AG04450 (cell line): ENCODE measurements at regions not wholly inside any gene's neighbourhood (a gene's known extent, or its start where the extent isn't known, plus 50 kb on each side); places are given as distances from the start of the nearest gene placed in this dataset.

Experiments
- CTCF ChIA-PET: fragments of 300-600, 350-600 bp; formaldehyde crosslinking; extraction: SDS; loops from one replicate; lab custom pipeline; 2022; ENCODE audit warnings: antibody characterized with exemption, inconsistent platforms; lab: Charles Lee
- POLR2A ChIA-PET: fragments of 350-600 bp; formaldehyde crosslinking; extraction: SDS; loops from one replicate; lab custom pipeline; 2021; ENCODE audit warnings: antibody characterized with exemption, inconsistent platforms; lab: Yijun Ruan, JAX
- DNase-seq: peaks from one replicate; pipeline ENCODE4 v3.0.0-alpha.2; 2011; ENCODE audit warnings: low read depth, low spot score
- H3K27ac ChIP-seq: one replicate; pipeline ENCODE4 v1.5.1; 2012; ENCODE audit warnings: low read depth, low read length, control low read depth
- H3K27me3 ChIP-seq: one replicate; pipeline ENCODE4 v1.6.0; 2012; ENCODE audit warnings: low read length; ENCODE audit not compliant: control insufficient read depth, insufficient read depth
- H3K4me3 ChIP-seq: 2 replicates; pipeline ENCODE4 v1.5.1; 2011; ENCODE audit warnings: mild to moderate bottlenecking, low read depth, low read length, control low read depth
- H3K9me3 ChIP-seq: 2 replicates; pipeline ENCODE4 v1.5.1; 2012; ENCODE audit warnings: low read length; ENCODE audit not compliant: control insufficient read depth, insufficient read depth
- CTCF ChIP-seq: IDR thresholded peaks from 2 replicates; pipeline ENCODE4 v1.5.1; 2011; ENCODE audit warnings: low read depth, low read length, control low read depth, inconsistent platforms

- POLR2A ChIA-PET = no interaction called here
- no peaks in the 10 kb centered on the region for H3K27me3 ChIP-seq
These were observed 552.6 kb downstream of the PCDH19 start for GRCh38 chrX:99857455-99857854.

GRCh38 chrX:99833821-99834220 is 576.3 kb downstream of the PCDH19 start:
- CTCF ChIA-PET = no interaction called here
- H3K4me3 ChIP-seq = no peak overlapping the region
- no peak for TF ChIP-seq CTCF
- H3K9me3 ChIP-seq = no peaks in the 10 kb centered on the region; the same call in 1 of the 2 replicates
- no peak for DNase-seq
- H3K27ac ChIP-seq = no peak overlapping the region
- POLR2A ChIA-PET = no interaction called here
- H3K27me3 ChIP-seq = no peaks in the 10 kb centered on the region

More at GRCh38 chrX:99857455-99857854, 552.6 kb downstream of the PCDH19 start:
- H3K4me3 ChIP-seq = no peak overlapping the region
- H3K9me3 ChIP-seq = no peaks in the 10 kb centered on the region; the same call in 1 of the 2 replicates
- CTCF ChIA-PET = no interaction called here
- DNase-seq = no peak
- TF ChIP-seq CTCF = no peak
- no peak overlapping the region for H3K27ac ChIP-seq

DNA sequence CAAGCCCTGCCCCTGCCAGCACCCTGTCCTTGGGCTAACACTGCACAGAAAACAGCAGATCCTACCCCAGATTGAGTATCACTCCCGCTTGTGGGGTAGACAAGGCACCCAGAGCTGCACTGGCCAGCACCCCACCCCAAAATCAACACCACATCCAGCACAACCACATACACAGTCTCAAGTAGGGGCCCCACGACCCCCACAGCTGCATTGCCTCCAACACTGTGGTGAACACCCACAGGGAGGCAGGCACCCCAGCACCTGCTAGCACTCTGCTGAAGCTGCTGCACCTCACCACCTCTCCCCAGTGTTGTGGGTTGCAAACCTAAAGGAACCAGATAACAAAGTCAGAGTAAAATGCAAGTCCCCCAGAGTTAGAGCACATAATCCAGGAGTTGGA is 589.9 kb downstream of the PCDH19 start:
- Histone ChIP-seq H3K27me3 (no peaks in the 10 kb centered on the region), H3K27ac (no peak overlapping the region), H3K9me3 (peaks cover 13% of the 10 kb centered on the region), H3K4me3 (no peak overlapping the region)
- CTCF ChIA-PET = no interaction called here
- DNase-seq = no peak
- no peak for TF ChIP-seq CTCF
- POLR2A ChIA-PET = no interaction called here

DNA sequence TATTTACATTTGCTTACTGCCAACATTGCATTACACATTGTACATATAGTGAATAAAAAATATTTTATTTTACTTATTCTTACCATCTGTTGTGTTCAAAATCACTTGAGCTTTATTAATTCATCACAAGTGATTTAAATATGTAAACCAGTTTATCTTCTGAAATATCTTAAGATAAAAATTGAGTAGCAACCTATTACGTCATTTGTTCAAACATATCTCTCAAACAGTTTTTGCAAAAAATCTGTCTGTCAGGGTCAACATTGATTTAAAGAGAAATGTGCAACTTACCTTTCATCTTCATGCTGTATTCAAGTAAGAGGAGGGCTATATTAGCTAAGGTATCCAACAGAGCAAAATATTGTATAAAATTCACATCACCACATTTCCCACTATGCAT is 610.1 kb downstream of the PCDH19 start:
- Histone ChIP-seq H3K9me3 (peaks cover 6% of the 10 kb centered on the region; the same call in 1 of the 2 replicates), H3K27ac (no peak overlapping the region), H3K4me3 (no peak overlapping the region), H3K27me3 (no peaks in the 10 kb centered on the region)
- TF ChIP-seq CTCF = no peak
- ChIA-PET POLR2A (no interaction called here), CTCF (no interaction called here)
- DNase-seq = no peak

- no peaks in the 10 kb centered on the region for H3K27me3 ChIP-seq
- CTCF ChIA-PET = no interaction called here
- TF ChIP-seq CTCF = no peak
- no peak overlapping the region for H3K4me3 ChIP-seq
- POLR2A ChIA-PET = no interaction called here
- DNase-seq = no peak
- H3K9me3 ChIP-seq = peaks cover 6% of the 10 kb centered on the region; the same call in 1 of the 2 replicates
- no peak overlapping the region for H3K27ac ChIP-seq
These were observed 611.1 kb downstream of the PCDH19 start for GRCh38 chrX:99798936-99799335.
